HEK293 (cell line): ENCODE measurements at regions not wholly inside any gene's neighbourhood (a gene's known extent, or its start where the extent isn't known, plus 50 kb on each side); places are given as distances from the start of the nearest gene placed in this dataset.

ENCODE experiments used
- ZBTB1 ChIP-seq: fragments of 450-650 bp; formaldehyde crosslinking; IDR thresholded peaks from 2 replicates; pipeline ENCODE4 v1.5.1; 2016; ENCODE audit warnings: missing biosample characterization, missing genetic modification characterization
- ZBTB17 ChIP-seq: fragments of 450-650 bp; formaldehyde crosslinking; IDR thresholded peaks from 2 replicates; pipeline ENCODE4 v1.5.1; 2016; ENCODE audit warnings: missing biosample characterization, missing genetic modification characterization
- ZFP37 ChIP-seq: fragments of 450-650 bp; formaldehyde crosslinking; IDR thresholded peaks from 2 replicates; pipeline ENCODE4 v1.5.1; 2016; ENCODE audit warnings: missing biosample characterization, missing genetic modification characterization
- ZNF221 ChIP-seq: fragments of 450-650 bp; formaldehyde crosslinking; IDR thresholded peaks from 2 replicates; pipeline ENCODE4 v1.5.1; 2017; ENCODE audit warnings: missing biosample characterization, missing genetic modification characterization, borderline replicate concordance
- ZSCAN16 ChIP-seq: fragments of 450-650 bp; formaldehyde crosslinking; IDR thresholded peaks from 2 replicates; pipeline ENCODE4 v1.5.1; 2016; ENCODE audit warnings: missing biosample characterization, missing genetic modification characterization
- TF ChIP-seq, protein P1 (sequence below): fragments of 450-650 bp; formaldehyde crosslinking; IDR thresholded peaks from 2 replicates; pipeline ENCODE4 v1.5.1; 2016; ENCODE audit warnings: missing biosample characterization, missing genetic modification characterization
- TF ChIP-seq, protein P2 (sequence below): fragments of 450-650 bp; formaldehyde crosslinking; IDR thresholded peaks from 2 replicates; pipeline ENCODE4 v1.5.1; 2017; ENCODE audit warnings: missing biosample characterization, missing genetic modification characterization

DNA sequence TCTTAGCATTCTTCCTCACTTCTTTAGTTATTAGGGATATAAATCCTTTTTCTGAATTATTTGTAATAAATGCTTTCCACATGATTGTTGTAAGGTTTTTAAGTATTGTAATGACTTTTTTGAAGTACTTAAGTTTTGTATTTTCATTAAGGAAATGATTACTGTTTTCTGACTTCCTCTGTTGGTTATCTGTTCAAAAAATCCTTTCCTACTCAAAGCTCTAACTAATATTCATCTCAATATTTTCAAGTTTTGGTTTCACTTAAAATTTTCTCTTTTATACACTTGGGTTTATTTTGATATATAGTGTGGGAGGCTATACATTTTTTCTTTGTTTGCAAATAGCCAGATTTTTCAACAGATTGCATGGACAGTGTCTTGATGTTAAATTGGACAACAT lies 59.9 kb upstream of the NHLH2 start:
- TF ChIP-seq ZBTB1 (tag by site-specific recombination) (no peak), ZBTB17 (tag by site-specific recombination) (no peak), ZNF221 (tag by site-specific recombination) (no peak), ZSCAN16 (tag by site-specific recombination) (no peak), ZFP37 (tag by site-specific recombination) (no peak)
- TF ChIP-seq, protein P1, sequence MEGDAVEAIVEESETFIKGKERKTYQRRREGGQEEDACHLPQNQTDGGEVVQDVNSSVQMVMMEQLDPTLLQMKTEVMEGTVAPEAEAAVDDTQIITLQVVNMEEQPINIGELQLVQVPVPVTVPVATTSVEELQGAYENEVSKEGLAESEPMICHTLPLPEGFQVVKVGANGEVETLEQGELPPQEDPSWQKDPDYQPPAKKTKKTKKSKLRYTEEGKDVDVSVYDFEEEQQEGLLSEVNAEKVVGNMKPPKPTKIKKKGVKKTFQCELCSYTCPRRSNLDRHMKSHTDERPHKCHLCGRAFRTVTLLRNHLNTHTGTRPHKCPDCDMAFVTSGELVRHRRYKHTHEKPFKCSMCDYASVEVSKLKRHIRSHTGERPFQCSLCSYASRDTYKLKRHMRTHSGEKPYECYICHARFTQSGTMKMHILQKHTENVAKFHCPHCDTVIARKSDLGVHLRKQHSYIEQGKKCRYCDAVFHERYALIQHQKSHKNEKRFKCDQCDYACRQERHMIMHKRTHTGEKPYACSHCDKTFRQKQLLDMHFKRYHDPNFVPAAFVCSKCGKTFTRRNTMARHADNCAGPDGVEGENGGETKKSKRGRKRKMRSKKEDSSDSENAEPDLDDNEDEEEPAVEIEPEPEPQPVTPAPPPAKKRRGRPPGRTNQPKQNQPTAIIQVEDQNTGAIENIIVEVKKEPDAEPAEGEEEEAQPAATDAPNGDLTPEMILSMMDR, result no peak
- TF ChIP-seq, protein P2, sequence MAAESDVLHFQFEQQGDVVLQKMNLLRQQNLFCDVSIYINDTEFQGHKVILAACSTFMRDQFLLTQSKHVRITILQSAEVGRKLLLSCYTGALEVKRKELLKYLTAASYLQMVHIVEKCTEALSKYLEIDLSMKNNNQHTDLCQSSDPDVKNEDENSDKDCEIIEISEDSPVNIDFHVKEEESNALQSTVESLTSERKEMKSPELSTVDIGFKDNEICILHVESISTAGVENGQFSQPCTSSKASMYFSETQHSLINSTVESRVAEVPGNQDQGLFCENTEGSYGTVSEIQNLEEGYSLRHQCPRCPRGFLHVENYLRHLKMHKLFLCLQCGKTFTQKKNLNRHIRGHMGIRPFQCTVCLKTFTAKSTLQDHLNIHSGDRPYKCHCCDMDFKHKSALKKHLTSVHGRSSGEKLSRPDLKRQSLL, result no peak
